Hematopoietic multipotent progenitor cell (in vitro differentiated cells): ENCODE measurements at regions not wholly inside any gene's neighbourhood (a gene's known extent, or its start where the extent isn't known, plus 50 kb on each side); places are given as distances from the start of the nearest gene placed in this dataset.
"Not testable (repeated sequence)": the region's sequence is repeated elsewhere in the genome, so short reads cannot be mapped to it uniquely, and the experiment has no call there.

Experiments
- DNase-seq, 3 donors: peaks; one replicate each; pipeline ENCODE4 v3.0.0-alpha.2; 2011 to 2015; ENCODE audit warnings: low read depth in 2 of 3, low spot score in 2 of 3

- no peak for DNase-seq
Observed at GRCh38 chr9:78437806-78438205, 140.9 kb downstream of the PSAT1 start.

GRCh38 chr9:78438211-78438610 lies 141.3 kb downstream of the PSAT1 start:
- DNase-seq: no peak

GRCh38 chr9:78438780-78439179 lies 141.9 kb downstream of the PSAT1 start:
- no peak for DNase-seq

- peak; percentile 43 to 76 (median 58) for DNase-seq
Observed at GRCh38 chr9:78439190-78439865, 142.4 kb downstream of the PSAT1 start.

- DNase-seq: no peak
Observed at GRCh38 chr9:78439866-78440830, 143.2 kb downstream of the PSAT1 start.

- no peak for DNase-seq
Observed at GRCh38 chr9:78441396-78441795, 144.5 kb downstream of the PSAT1 start.

- no peak for DNase-seq
Observed at GRCh38 chr9:78441822-78442431, 145.0 kb downstream of the PSAT1 start.

GRCh38 chr9:78442577-78442976 lies 145.7 kb downstream of the PSAT1 start:
- not testable (repeated sequence) for DNase-seq

- DNase-seq: no peak
Observed at GRCh38 chr9:78443946-78444345, 147.0 kb downstream of the PSAT1 start.

GRCh38 chr9:78448960-78449673 lies 152.2 kb downstream of the PSAT1 start:
- no peak for DNase-seq

GRCh38 chr9:78453450-78453849 lies 156.5 kb downstream of the PSAT1 start:
- DNase-seq: no peak

- no peak for DNase-seq
Observed at GRCh38 chr9:78462611-78463010, 165.7 kb downstream of the PSAT1 start.

GRCh38 chr9:78463750-78464149 lies 166.8 kb downstream of the PSAT1 start:
- no peak for DNase-seq

- peak in 1 of 3 donors; percentile 21 for DNase-seq
Observed at GRCh38 chr9:78468231-78468630, 171.3 kb downstream of the PSAT1 start.

- no peak for DNase-seq
Observed at GRCh38 chr9:78468974-78469576, 172.2 kb downstream of the PSAT1 start.

GRCh38 chr9:78470216-78470615 lies 173.3 kb downstream of the PSAT1 start:
- DNase-seq: no peak

- no peak for DNase-seq
Observed at GRCh38 chr9:78470741-78471140, 173.8 kb downstream of the PSAT1 start.

GRCh38 chr9:78472111-78472510 lies 175.2 kb downstream of the PSAT1 start:
- no peak for DNase-seq

- DNase-seq: peak in 1 of 3 donors; percentile 39
Observed at GRCh38 chr9:78479441-78479840, 182.5 kb downstream of the PSAT1 start.

GRCh38 chr9:78486661-78487060 lies 189.7 kb downstream of the PSAT1 start:
- no peak for DNase-seq
